HS-5 (cell line): ENCODE measurements at regions not wholly inside any gene's neighbourhood (a gene's known extent, or its start where the extent isn't known, plus 50 kb on each side); places are given as distances from the start of the nearest gene placed in this dataset.

Experiments
- DNase-seq: peaks from one replicate; pipeline ENCODE4 v3.0.0-alpha.2; 2012; ENCODE audit warnings: low read depth

DNA sequence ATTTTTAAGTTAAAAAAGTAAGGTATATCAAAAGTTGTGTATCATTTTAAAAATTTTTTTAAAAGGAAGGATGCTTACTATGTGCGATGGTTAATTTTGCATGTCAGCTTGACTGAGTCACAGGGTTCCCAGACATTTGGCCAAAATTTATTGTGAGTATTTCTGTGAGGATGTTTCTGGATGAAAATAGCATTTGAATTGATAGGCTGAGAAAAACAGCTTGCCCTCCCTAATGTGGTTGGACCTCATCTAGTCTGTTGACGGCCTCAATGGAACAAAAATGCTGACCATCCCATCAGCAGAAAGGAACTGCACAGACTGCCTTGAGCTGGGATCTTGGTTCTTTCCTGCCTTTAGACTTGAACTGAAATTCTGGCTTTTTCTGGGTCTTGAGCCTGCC lies 724.5 kb downstream of the NCAM2 start:
- no peak for DNase-seq

DNA sequence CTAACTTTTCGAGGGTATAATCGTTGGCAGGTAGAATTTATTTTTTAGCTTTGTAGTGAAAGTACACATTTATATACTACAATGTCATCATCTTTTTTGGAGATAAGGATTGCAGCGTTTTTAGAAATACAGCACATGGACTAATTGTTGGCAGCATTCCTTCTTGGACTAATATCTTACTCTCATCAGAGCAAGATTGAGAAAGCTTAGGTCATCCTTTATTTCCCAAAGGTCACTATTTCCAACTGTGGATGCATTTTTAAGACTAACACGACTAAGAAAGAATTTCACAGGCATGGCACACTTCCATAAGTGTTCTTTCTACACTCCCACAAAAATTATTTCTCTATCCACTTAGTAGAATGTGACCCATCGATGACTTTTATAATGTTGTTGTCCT lies 732.3 kb downstream of the NCAM2 start:
- no peak for DNase-seq

DNA sequence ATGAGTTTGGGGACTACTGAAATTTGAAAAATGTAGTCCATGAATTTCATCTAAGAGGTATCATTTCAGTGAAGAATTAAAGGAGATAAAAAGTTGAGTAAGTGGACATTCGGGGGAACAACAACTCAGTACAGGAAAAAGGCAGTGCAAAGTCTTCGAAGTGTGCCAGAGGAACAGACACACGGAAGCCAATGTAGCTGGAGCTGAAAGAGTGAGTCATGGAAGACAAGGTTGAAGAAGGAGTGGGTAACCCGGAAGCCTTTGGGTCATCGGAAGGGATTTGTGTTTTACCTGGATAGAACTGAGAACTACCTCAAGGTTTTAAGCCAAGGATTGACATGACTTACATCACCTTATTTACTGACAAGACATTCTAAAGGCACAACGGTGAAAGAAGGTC lies 733.4 kb downstream of the NCAM2 start:
- DNase-seq: no peak

DNA sequence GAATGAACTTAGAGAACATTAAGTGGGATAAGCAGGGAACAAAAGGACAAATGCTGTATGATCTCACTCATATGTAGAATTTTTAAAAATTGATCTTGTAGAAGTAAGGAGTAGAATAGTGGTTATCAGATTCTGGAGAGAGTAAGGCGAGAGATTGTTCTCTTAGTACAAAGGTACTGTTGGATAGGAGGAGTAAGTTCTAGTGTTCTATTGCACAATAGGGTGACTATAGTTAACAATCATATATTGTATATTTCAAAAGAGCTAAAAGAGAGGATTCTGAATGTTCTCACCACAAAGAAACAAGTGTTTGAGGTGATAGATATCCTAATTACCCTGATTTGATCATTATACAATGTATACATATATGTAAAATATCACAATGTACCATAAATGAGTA lies 735.9 kb downstream of the NCAM2 start:
- DNase-seq: no peak

DNA sequence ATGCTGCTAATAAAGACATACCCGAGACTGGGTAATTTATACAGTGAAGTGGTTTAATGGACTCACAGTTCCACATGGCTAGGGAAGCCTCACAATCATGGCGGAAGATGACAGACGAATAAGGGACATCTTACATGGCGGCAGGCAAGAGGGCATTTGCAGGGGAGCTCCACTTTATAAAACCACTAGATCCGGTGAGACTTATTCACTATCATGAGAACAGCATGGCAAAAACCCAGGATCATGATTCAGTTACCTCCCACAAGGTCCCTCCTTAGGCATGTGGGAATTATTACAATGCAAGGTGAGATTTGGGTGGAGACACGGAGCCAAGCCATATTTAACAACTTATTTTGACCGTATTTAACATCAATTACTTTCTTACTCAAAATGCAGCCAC lies 739.0 kb downstream of the NCAM2 start:
- no peak for DNase-seq

DNA sequence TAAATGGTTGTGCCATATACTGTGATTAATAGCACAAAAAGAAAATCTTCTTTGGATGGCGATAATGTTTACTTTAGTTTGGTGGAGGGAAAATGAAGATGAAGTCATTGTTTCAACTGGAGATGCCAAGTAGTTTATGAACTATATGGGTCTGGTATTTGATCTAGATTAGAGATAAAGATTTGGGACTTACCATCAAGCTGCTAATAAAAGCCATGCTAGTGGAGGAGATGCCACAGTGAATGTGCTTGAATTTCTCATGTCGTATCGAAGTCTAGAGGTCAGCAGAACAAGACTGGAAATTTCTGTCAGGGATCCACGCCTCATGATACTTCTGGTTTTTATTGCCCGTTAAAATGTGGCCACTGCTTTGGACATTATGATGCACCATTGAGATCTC lies 742.0 kb downstream of the NCAM2 start:
- no peak for DNase-seq

DNA sequence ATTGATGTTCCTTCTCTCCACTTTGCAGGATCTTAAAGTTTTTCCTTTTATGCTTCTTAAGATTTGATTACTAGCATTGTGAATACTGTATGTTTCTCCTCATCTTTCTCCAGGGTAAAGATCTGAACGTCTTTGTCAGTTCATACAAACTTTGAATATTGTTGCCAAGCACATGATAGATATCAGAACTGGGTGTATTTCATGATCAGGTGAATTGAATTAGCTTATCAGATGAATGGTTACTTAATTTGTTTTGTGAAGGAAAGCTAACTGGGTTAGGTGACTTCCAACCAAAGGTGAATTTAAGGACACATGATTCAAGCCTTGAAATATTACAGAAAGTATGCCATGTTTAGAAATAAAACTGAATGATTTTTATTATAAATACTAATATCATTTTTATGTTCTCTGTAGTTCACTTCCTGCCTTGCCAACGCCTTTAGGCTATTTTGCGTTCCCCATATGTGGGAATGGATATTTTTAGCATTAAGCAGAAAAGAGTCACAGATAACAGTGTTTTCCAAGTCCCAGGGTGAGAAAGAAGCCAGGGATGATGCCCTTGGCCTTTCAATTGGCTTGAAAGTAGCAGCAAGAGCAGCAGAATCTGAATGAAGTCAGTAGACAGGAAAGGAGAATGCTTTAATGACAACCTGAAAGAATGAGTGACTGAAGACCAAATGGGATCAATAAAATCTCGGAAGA lies 752.1 kb downstream of the NCAM2 start:
- DNase-seq: no peak

DNA sequence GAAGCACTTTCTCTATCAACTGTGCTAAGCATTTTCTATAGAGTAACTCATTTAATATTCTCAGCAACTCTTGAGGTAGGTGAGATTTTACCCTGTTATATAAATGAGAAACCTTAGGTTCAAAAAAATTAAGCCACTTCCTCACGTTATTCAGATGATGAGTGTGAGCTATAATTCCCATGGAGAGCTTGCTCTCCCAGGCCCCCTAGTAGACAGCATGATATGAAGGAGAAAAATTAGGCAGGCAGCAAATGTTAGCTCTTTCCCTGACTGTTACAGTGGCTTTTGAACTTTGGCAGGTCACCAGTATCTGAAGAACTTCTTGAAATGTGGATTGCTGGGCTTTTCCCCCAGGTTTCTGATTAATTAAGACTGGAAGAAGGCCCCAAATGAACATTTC lies 753.1 kb downstream of the NCAM2 start:
- DNase-seq: no peak

DNA sequence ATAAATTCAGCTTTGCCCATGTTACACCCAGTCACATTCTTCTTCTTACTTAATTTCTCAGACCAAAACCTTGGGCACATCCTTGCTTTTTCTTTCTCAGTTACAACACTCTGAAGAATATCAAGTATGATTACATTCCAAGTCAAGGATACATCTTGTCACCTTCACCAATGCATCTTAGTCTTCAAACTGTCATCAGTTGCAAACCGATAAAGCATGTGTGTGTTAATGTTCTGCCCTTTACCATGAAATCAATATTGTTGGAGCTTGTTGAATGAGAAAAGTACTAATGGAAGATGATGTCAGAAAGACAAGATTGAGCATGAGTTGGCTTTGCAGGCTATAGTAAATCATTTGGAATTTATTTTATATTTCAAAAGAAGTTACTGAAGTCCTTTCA lies 764.6 kb downstream of the NCAM2 start:
- no peak for DNase-seq

DNA sequence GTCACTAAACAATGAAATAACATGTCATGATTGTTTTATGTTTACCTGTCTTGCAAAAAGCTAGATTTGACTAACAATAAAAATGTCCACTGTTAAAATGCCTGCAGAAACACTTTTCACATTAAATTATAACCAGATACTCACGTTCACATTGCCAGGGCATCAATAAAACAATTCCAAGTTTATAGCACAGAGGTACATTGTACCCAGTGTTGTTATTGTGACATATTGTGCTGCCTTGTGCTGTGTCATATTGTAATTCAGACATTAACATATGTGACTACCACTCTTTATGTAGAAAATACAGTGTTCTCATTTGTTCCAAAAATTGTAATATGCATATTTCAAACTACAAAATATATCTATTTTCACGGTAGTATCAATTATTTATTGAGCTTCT lies 766.1 kb downstream of the NCAM2 start:
- no peak for DNase-seq

DNA sequence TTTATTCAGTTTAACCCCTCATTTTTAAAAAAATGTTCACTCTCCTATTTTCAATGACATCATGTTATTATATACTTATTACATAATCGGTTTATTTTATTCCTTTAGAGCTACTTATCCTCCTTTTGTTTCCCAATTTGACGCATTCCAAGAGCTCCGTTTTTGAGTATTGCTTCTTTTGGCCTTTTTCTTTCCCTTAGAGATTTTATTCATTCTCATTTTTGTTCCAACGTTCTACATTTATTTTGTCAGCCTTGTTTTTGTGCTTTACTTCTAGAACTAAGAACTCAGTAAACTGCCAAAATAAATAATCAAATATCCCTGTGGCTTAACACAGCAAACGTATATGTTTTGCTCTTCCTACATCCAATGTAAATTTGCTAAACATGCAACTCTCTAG lies 769.1 kb downstream of the NCAM2 start:
- no peak for DNase-seq

DNA sequence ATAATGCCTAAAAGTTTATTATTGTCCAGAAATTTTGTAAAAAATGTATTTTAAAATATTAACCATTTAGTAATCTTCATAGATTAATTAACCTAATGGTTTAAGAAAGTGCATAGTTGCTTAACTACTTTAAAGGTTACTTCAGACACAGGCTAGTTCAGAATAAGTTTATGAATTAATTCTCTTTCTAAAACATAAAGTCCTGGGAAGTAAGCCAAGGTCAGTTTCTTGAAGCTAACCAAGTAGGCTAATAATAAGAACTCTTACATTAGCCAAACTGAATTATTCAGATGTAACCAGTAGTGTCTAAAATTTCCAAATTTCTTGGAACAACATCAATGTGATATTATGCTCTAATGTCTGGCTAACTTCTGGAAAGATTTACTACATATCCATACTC lies 790.4 kb downstream of the NCAM2 start:
- no peak for DNase-seq

DNA sequence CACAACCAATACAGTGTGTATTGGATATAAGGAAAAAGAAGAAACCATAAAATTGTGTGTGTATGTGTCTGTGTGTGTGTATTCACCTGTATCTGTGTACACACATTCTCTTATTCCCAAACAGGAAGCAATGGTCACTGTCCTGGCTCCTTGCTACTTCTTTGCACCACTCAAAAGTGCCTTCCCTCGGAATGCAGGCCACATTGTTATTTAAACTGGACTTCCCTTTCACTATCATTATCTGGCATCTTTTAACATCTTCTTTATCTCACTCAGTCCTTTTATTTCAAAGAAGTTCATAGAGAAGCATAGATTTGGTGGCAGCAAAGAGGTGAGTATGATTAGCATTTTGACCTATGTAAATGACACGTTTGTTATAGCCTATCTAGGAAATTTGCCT lies 803.7 kb downstream of the NCAM2 start:
- no peak for DNase-seq

DNA sequence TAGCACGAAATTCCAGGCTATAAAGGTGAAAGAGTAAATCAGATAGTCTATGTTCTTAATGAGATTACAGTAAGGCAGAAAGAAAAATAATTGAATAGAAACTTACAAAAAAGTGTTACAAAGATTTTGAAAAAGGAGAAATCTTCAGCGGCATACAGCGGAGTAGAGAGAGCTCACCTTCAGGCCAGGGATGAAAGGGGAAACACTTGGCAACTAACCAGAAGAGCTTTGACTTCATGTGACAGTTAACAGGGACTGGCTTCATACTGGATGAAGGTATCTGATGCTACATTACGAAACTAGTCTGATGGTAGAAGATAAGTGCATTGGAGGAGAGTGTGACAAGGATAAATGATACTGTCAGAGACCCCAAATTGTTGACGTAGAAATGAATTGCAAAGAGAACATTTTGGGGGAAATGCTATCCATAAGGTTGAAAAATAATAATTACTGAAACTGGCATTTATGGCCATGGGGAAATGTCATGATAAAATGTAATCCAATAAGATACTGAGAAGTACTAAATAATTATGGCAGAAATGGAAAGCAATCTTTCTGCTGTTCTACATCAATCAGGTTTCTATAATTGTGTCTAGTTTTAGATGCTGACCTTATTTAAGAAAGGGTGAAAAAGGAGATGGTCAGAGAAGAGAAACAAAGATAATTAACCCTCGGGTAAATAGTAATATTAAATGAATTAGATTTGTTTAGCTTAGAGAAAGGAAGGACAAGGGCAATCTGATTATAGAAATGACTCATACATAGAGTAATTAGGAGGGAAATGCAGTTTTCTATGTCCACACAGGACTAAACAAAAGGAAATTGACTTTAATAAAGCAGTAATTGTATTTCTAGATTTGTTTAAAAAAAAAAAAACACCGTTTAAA lies 808.7 kb downstream of the NCAM2 start:
- no peak for DNase-seq

DNA sequence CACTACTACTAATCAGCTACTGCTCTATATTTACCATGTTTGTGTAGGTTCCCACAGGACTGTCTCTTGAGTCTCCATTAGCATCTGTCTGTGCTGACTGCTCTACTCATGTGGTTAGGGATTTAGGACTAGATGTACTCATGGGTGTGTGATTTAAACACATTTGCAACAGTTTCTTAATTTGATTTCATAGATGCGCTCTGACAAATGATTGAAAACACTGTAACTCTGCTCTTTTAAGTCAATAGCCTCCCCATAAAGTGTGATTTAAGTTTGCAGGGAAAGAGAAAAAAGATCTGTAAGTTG lies 809.3 kb downstream of the NCAM2 start:
- DNase-seq: no peak

DNA sequence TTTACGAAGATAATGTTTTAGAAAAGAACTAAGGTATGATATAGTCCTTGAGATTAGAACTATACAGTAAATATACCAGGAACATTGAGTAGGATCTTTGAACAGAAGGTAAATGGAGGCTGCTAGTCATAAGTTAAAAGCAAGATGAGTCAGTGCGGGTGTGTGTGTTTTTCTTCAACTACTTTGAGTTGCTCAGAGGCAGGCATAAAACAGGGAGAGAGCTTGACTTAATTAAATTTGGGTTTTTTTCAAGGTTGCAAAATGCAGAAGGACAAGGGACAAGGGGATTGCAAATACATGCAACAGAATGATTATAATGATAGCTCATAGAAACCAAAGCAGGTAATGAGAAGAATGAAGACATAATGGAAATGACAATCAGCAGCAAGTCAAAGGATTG lies 815.1 kb downstream of the NCAM2 start:
- no peak for DNase-seq

DNA sequence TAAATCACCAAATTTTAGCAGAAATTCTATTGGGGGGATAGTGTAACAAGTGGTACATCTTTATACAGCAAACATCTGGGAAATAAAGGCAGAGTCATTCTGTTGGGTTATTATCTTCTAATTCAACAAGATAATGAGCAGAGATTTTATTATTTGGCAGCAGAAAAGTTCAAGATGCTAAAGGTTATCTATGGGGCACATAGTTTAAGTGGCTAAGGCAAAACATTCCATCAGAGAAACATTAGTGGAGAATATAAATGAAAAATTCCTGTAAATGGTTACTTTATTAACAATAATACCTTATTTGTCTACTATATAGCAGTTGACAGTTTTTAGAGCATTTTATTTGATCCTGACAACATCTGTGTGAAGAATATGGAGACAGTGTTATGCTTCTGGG lies 815.7 kb downstream of the NCAM2 start:
- no peak for DNase-seq

DNA sequence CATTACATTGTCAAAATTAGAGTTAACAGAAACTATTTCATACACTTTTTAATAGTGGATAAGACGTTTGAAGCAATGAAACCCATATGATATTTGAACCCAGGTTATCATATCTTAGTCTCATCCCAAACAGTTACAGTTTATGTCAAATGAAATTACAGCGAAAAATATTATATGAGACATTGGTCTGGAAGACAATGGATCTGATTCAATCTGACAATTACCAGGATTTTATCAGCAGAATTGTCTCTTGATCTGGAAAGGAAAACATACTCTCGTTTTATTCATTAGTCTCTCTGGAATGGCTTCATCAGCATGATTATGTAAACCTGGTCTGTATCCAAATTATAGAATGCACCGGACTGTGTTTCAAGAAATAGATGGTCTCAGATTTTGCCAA lies 818.6 kb downstream of the NCAM2 start:
- DNase-seq: no peak

DNA sequence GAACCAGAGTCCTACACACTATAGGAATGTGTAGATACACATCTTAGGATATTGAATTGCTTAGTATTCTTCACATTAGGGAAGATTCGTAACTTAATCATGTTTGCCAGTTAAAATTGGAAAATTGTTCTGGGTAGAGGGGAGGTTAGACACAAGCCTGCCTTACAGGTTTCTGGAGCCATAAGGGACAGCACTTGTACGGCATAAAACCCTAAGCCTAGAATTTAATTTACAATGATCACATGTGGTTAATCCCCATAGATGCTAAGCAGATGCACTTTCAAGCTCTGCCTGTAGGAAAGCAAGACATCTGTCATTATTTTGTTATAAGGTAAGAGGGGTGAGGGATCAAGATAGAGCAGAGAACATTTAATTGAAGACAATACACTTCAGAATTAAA lies 820.7 kb downstream of the NCAM2 start:
- DNase-seq: no peak

DNA sequence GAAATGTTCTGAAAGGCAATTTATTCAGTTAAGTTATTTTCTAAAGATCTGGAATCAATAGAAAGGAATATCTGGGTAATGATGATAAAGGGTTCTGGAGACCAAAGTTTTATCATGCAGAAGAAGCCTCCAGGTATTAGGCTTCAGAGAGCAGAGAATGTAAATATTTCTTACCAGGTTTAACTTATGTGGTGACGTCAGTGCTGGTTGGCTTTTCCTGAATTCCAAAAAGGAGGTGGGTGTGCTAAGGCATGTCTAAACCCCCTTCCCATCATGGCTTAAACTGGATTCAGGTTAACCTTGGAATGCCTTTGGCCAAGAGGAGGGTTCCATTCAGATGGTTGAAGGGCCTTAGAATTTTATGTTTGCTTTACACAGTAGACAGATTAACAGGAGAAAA lies 829.9 kb downstream of the NCAM2 start:
- DNase-seq: no peak

DNA sequence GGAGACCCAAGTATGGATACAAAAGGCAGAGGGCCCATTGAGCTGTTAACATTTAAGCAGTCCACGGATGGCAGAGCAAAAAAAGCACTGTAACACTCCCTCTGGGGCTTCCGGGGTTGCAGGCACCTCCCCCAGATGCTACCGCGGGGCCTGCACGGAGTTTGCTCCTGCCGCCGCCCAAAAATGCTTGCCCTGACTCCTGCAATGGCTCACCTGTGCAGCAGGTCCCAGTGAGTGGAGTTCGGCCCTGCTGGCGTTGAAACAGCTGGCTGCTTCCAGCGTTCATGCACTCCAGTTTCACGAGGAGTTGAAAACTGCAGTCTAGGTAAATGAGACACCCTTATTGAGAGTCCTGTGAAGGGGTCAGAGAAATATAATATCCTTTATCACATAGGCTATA lies 832.8 kb downstream of the NCAM2 start:
- no peak for DNase-seq

DNA sequence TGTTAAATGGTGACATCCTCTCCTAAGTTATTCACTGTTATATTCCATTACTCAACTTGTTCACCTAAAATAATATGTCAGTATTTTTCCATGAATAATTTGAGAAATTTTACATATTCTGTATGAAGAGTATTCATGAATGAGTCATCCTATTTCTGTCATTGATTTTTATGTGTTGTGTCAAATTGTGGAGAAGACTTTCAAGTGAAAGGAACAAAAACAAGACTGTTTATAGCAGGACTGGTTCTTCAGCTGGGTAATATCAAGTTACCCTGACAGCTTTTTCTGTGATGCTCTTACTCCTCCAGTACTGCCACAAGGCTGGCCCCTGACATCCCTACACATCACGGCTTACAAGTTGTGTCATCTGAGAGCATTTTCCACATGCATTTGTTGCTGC lies 847.7 kb downstream of the NCAM2 start:
- no peak for DNase-seq

DNA sequence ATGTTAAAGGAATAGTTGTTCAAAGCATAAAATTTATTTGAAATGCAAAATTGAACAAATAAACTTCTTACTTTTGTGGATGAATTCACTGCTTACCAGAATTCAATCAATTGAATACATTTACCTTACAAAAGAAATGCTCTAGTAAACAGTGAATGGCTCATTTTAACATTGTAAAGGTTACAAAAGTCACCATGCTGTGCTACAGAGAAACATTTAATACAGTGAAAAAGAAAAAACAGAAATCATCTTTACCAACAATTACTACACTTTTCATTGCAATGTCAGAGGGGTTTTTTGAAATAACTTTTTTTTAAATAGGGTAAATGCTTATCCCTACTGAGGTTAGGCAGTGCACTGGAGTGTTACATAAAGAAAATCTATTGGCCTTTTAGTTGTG lies 853.0 kb downstream of the NCAM2 start:
- no peak for DNase-seq

DNA sequence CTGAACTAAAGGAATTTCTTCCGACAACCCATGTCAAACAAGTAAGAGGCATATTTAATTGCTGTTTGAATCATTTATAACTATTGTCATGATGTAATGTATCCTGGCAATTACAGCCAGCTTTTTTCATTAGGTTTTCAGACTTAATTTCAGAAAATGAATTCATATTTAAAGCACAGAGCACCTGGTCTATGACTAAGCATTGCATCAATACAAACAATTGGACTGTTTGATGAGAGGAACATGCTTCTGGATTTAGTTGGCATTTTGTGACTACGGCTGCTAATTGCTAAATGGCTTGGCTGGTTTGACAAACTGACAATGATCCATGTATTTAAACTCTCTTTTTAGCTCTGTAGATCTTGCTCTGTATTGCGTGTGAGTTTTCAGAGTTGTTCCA lies 853.4 kb downstream of the NCAM2 start:
- peak; percentile 3 for DNase-seq
